ENCODE measurements at regions not wholly inside any gene's neighbourhood (a gene's known extent, or its start where the extent isn't known, plus 50 kb on each side); places are given as distances from the start of the nearest gene placed in this dataset.

DNA sequence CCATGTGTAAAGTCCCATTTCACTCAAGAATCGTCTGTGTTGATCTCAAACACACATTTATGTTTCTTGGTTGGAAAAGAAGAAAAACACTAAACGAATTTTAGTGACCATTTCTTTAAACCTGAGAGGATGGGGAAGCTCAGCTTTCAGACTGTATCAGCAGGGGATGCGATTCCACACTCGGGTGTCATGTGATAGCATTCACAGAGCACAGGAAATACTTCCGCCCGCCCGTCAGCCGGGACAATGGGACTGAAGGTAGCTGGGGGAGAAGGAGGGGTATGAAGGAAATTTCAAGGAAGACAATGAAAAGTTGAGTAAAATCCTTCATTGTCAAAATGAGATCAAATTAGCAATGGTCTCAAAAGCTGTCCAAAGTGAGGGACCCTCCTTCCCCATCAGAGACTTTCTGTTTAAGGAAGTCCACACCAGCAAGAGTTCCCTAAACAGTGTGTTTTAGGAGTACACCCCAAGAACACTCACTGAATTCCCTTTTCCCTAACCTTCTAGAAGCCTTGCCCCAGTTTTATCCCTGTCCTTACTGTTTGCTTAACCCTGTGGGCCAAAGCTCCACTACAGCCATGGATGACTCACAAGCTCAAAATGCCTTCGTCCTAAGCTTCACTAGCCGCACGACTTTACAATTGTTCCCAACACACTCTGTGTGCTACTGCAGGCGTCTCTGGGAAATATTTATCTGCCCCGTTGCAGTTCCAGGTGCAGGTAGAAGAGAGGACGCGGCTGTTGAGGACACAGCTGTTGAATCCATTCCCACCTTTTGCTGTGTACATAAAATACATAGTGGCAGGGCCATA is 51.4 kb upstream of the SIM2 start:
- Histone ChIP-seq H3K36me3 (no peaks in the 10 kb centered on the region), H3K27ac (no peak overlapping the region), H3K9me3 (no peaks in the 10 kb centered on the region), H3K27me3 (peaks cover 0 to 27% (median 0%) of the 10 kb centered on the region in 4 donors), H3K4me1 (no peaks in the 10 kb centered on the region), H3K4me3 (no peak overlapping the region)
- DNase-seq, result no peak
- WGBS, 2 donors, result 44 to 53% methylated on average over 15 of the region's 15 CpGs
- intact Hi-C loops (cut with DNase I), result no loop called here
- TF ChIP-seq, protein P1, sequence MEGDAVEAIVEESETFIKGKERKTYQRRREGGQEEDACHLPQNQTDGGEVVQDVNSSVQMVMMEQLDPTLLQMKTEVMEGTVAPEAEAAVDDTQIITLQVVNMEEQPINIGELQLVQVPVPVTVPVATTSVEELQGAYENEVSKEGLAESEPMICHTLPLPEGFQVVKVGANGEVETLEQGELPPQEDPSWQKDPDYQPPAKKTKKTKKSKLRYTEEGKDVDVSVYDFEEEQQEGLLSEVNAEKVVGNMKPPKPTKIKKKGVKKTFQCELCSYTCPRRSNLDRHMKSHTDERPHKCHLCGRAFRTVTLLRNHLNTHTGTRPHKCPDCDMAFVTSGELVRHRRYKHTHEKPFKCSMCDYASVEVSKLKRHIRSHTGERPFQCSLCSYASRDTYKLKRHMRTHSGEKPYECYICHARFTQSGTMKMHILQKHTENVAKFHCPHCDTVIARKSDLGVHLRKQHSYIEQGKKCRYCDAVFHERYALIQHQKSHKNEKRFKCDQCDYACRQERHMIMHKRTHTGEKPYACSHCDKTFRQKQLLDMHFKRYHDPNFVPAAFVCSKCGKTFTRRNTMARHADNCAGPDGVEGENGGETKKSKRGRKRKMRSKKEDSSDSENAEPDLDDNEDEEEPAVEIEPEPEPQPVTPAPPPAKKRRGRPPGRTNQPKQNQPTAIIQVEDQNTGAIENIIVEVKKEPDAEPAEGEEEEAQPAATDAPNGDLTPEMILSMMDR (IDR thresholded peaks at IDR 0.05), result no peak
- TF ChIP-seq POLR2A (IDR thresholded peaks at IDR 0.05), result no peak
